ENCODE measurements at regions not wholly inside any gene's neighbourhood (a gene's known extent, or its start where the extent isn't known, plus 50 kb on each side); places are given as distances from the start of the nearest gene placed in this dataset.

- no peak for TF ChIP-seq CTCF (IDR thresholded peaks at IDR 0.05; ENCODE audit: low read depth, low read length)
- no peak for TF ChIP-seq POLR2A (IDR thresholded peaks at IDR 0.05; ENCODE audit: extremely low read depth, insufficient read length)
- no peak for TF ChIP-seq MAX (IDR thresholded peaks at IDR 0.05; ENCODE audit: low read depth, low read length)
- no peak for TF ChIP-seq MYC (IDR thresholded peaks at IDR 0.05; ENCODE audit: low read depth, low read length)
Measured at GRCh38 chr4:177194906-177195305, 114.8 kb upstream of the NEIL3 start.

Data from NB4 (cell line).